Sciatic nerve (tissue), 2 donors: ENCODE measurements at regions not wholly inside any gene's neighbourhood (a gene's known extent, or its start where the extent isn't known, plus 50 kb on each side); places are given as distances from the start of the nearest gene placed in this dataset.

Experiments
- ATAC-seq: fragments of 200-7000 bp; cut with Tn5 transposase; one replicate; pipeline ENCODE4 v1.9.1; 2020; ENCODE audit warnings: mild to moderate bottlenecking, moderate library complexity
- DNase-seq: peaks from one replicate; pipeline ENCODE4 v3.0.0-alpha.2; 2020; ENCODE audit warnings: low spot score
- intact Hi-C: fragments of 100-400 bp; cut with DNase I; formaldehyde crosslinking; loops from one replicate; pipeline ENCODE4 v1.14.2; 2022
- donor health status: DM: no; HTN: no; CAD: no.
- donor health status: DM: no; HTN: no; CAD: no.

GRCh38 chrX:39969819-39970504 is 127.8 kb downstream of the BCOR start:
- intact Hi-C loops = no loop called here
- ATAC-seq = no peak
- no peak for DNase-seq

GRCh38 chrX:39971760-39972159 is 126.0 kb downstream of the BCOR start:
- intact Hi-C loops = no loop called here

GRCh38 chrX:39972340-39972739 is 125.4 kb downstream of the BCOR start:
- DNase-seq (no peak), ATAC-seq (no peak)
- intact Hi-C loops = no loop called here

More at GRCh38 chrX:39971760-39972159, 126.0 kb downstream of the BCOR start:
- DNase-seq = no peak
- no peak for ATAC-seq

- DNase-seq = no peak
- intact Hi-C loops = no loop called here
- peak; percentile 71 for ATAC-seq
These were observed 123.9 kb downstream of the BCOR start for GRCh38 chrX:39973810-39974209.

GRCh38 chrX:39974270-39974669 is 123.5 kb downstream of the BCOR start:
- ATAC-seq = no peak
- no peak for DNase-seq
- intact Hi-C loops = no loop called here

GRCh38 chrX:39975101-39975925 is 122.4 kb downstream of the BCOR start:
- no peak for DNase-seq
- intact Hi-C loops = no loop called here
- no peak for ATAC-seq

GRCh38 chrX:39981946-39982345 is 115.8 kb downstream of the BCOR start:
- intact Hi-C loops = no loop called here
- DNase-seq (no peak), ATAC-seq (no peak)

GRCh38 chrX:39982948-39983347 is 114.8 kb downstream of the BCOR start:
- no peak for ATAC-seq
- intact Hi-C loops = no loop called here

GRCh38 chrX:39983715-39984114 is 114.0 kb downstream of the BCOR start:
- intact Hi-C loops = no loop called here
- ATAC-seq = peak; percentile 47
- no peak for DNase-seq

More at GRCh38 chrX:39982948-39983347, 114.8 kb downstream of the BCOR start:
- no peak for DNase-seq

- peak; percentile 59 for DNase-seq
- ATAC-seq = peak; percentile 85
- intact Hi-C loops = no loop called here
These were observed 113.4 kb downstream of the BCOR start for GRCh38 chrX:39984191-39984956.

- DNase-seq (no peak), ATAC-seq (no peak)
- intact Hi-C loops = no loop called here
These were observed 112.7 kb downstream of the BCOR start for GRCh38 chrX:39985071-39985470.

GRCh38 chrX:39985551-39985950 is 112.2 kb downstream of the BCOR start:
- intact Hi-C loops = no loop called here
- DNase-seq = no peak
- no peak for ATAC-seq

GRCh38 chrX:39988496-39988895 is 109.3 kb downstream of the BCOR start:
- no peak for DNase-seq
- intact Hi-C loops = no loop called here
- no peak for ATAC-seq

- DNase-seq (no peak), ATAC-seq (no peak)
- intact Hi-C loops = no loop called here
These were observed 107.4 kb downstream of the BCOR start for GRCh38 chrX:39990388-39990787.

GRCh38 chrX:39992300-39992699 is 105.5 kb downstream of the BCOR start:
- no peak for ATAC-seq
- intact Hi-C loops = no loop called here
- DNase-seq = no peak

- intact Hi-C loops = no loop called here
- DNase-seq (no peak), ATAC-seq (no peak)
These were observed 102.3 kb downstream of the BCOR start for GRCh38 chrX:39995457-39995856.

- intact Hi-C loops = no loop called here
- ATAC-seq (no peak), DNase-seq (no peak)
These were observed 101.2 kb downstream of the BCOR start for GRCh38 chrX:39996536-39996935.

GRCh38 chrX:39998636-39999406 is 98.9 kb downstream of the BCOR start:
- DNase-seq (no peak), ATAC-seq (no peak)
- intact Hi-C loops = no loop called here
